B cell (primary cell): ENCODE measurements at regions not wholly inside any gene's neighbourhood (a gene's known extent, or its start where the extent isn't known, plus 50 kb on each side); places are given as distances from the start of the nearest gene placed in this dataset.

Experiments used
- ATAC-seq: fragments of 200-7000 bp; cut with Tn5 transposase; one replicate; pipeline ENCODE4 v1.10.0; 2021; ENCODE audit warnings: low read depth, mild to moderate bottlenecking, moderate number of reproducible peaks, moderate library complexity
- CTCF ChIA-PET: fragments of 350-600 bp; sonication (Branson Sonifier 250); formaldehyde crosslinking; loops from one replicate; lab custom pipeline; 2021; ENCODE audit warnings: antibody characterized with exemption, inconsistent platforms; lab: Charles Lee
- POLR2A ChIA-PET: fragments of 350-600 bp; sonication (Branson Sonifier 250); formaldehyde crosslinking; loops from one replicate; lab custom pipeline; 2021; ENCODE audit warnings: antibody characterized with exemption; lab: Charles Lee
- DNase-seq: peaks from one replicate; pipeline ENCODE4 v3.0.0; 2013
- H2AFZ ChIP-seq: 2 replicates; pipeline ENCODE4 v1.6.1; 2012; ENCODE audit warnings: mild to moderate bottlenecking, low read depth, low read length; ENCODE audit not compliant: insufficient read depth, poor library complexity, severe bottlenecking
- H3K27ac ChIP-seq, 2 donors: 1 replicate in 1 of 2; 2 replicates in 1 of 2; pipeline ENCODE4 v1.5.1; 2012 to 2013; ENCODE audit warnings: low read length in 2 of 2, mild to moderate bottlenecking in 2 of 2, moderate library complexity in 1 of 2
- H3K27me3 ChIP-seq, 4 experiments: fragments of 200-600 bp in 1 of 4; sonication (generic) in 1 of 4; replicated peaks in 1 of 4; 1 replicate in 2 of 4; 2 replicates in 2 of 4; pipeline versions ENCODE4 v1.6.1 to v1.7.0; 2013 to 2016; ENCODE audit warnings: low read length in 3 of 4, mild to moderate bottlenecking in 2 of 4, mixed read lengths in 1 of 4, moderate library complexity in 1 of 4; ENCODE audit not compliant: insufficient read depth in 4 of 4, control insufficient read depth in 3 of 4; ENCODE audit errors: control extremely low read depth in 1 of 4
- H3K36me3 ChIP-seq, 2 experiments: replicated peaks in 1 of 2; 1 replicate in 1 of 2; 2 replicates in 1 of 2; pipeline versions ENCODE4 v1.6.1 to v1.7.1; 2013; ENCODE audit warnings: low read length in 1 of 2; ENCODE audit not compliant: insufficient read depth in 2 of 2, control insufficient read depth in 1 of 2; ENCODE audit errors: control extremely low read depth in 1 of 2, extremely low read depth in 1 of 2
- H3K4me1 ChIP-seq, 2 donors: fragments of 200-600 bp in 1 of 2; sonication (generic) in 1 of 2; 1 replicate in 1 of 2; 2 replicates in 1 of 2; pipeline versions ENCODE4 v1.5.1 to v1.6.1; 2013 to 2017; ENCODE audit warnings: low read length in 2 of 2; ENCODE audit not compliant: control insufficient read depth in 2 of 2, insufficient read depth in 2 of 2
- H3K4me2 ChIP-seq: replicated peaks from 2 replicates; pipeline ENCODE3; 2012; ENCODE audit warnings: mild to moderate bottlenecking, low read depth, low read length; ENCODE audit not compliant: poor library complexity, severe bottlenecking
- H3K4me3 ChIP-seq, 5 experiments: fragments of 200-600 bp in 1 of 5; sonication (generic) in 1 of 5; 1 replicate in 3 of 5; 2 replicates in 2 of 5; pipeline versions ENCODE4 v1.5.1 to v1.7.0; 2011 to 2016; ENCODE audit warnings: low read length in 4 of 5, mild to moderate bottlenecking in 4 of 5, low read depth in 2 of 5, control low read depth in 1 of 5, moderate library complexity in 1 of 5; ENCODE audit not compliant: insufficient read depth in 1 of 5; ENCODE audit errors: control extremely low read depth in 1 of 5, extremely low read depth in 1 of 5
- H3K79me2 ChIP-seq: fragments of 200-600 bp; sonication (generic); one replicate; pipeline ENCODE4 v1.6.0; 2016; ENCODE audit warnings: low read length; ENCODE audit not compliant: control insufficient read depth, insufficient read depth
- H3K9ac ChIP-seq: fragments of 200-600 bp; sonication (generic); 2 replicates; pipeline ENCODE4 v1.6.1; 2017; ENCODE audit warnings: mild to moderate bottlenecking, low read length, moderate library complexity
- H3K9me3 ChIP-seq, 3 donors: one replicate each; pipeline versions ENCODE4 v1.6.1 to v1.7.1; 2013; ENCODE audit warnings: low read length in 2 of 3; ENCODE audit not compliant: control insufficient read depth in 2 of 3, insufficient read depth in 1 of 3; ENCODE audit errors: control extremely low read depth in 1 of 3
- H4K20me1 ChIP-seq: 2 replicates; pipeline ENCODE4 v1.6.0; 2012; ENCODE audit warnings: mild to moderate bottlenecking, low read length; ENCODE audit not compliant: insufficient read depth, control insufficient read depth, poor library complexity, severe bottlenecking
- H3K27ac Mint-ChIP-seq: one replicate; pipeline ENCODE4 v1.8.0; 2021; ENCODE audit warnings: mixed read lengths
- H3K27me3 Mint-ChIP-seq: one replicate; pipeline ENCODE4 v1.8.0; 2021; ENCODE audit warnings: mixed read lengths
- H3K4me1 Mint-ChIP-seq: one replicate; pipeline ENCODE4 v1.8.0; 2021; ENCODE audit warnings: mixed read lengths
- H3K4me3 Mint-ChIP-seq: one replicate; pipeline ENCODE4 v1.8.0; 2021; ENCODE audit warnings: mixed read lengths
- H3K9me3 Mint-ChIP-seq: one replicate; pipeline ENCODE4 v1.8.0; 2022; ENCODE audit warnings: mixed read lengths; ENCODE audit not compliant: insufficient read depth
- CTCF ChIP-seq: fragments of 200-600 bp; IDR thresholded peaks from one replicate; pipeline ENCODE4 v1.8.0; 2022; ENCODE audit warnings: antibody characterized with exemption, mild to moderate bottlenecking
- EZH2 ChIP-seq: IDR thresholded peaks from 2 replicates; pipeline ENCODE4 v1.6.1; 2012; ENCODE audit warnings: borderline replicate concordance, low read depth, mild to moderate bottlenecking, moderate library complexity, low read length; ENCODE audit not compliant: insufficient read depth, poor library complexity, severe bottlenecking
- WGBS: methylation state at CpG from one replicate; pipeline ENCODE4 v1.1.5; 2013; ENCODE audit warnings: missing lambda C conversion rate; ENCODE audit not compliant: insufficient coverage; 5-methylcytosine and 5-hydroxymethylcytosine counted together
- intact Hi-C: fragments of 100-400 bp; cut with micrococcal nuclease; formaldehyde crosslinking; loops from one replicate; pipeline ENCODE4 v1.10.0; 2022

- ATAC-seq (no peak), DNase-seq (no peak)
- Histone ChIP-seq H3K4me2 (no peak overlapping the region), H3K27ac (no peak overlapping the region), H3K9ac (no peak overlapping the region), H3K4me3 (no peak overlapping the region), H3K79me2 (no peaks in the 10 kb centered on the region), H4K20me1 (no peaks in the 10 kb centered on the region), H3K4me1 (no peaks in the 10 kb centered on the region), H3K9me3 (no peaks in the 10 kb centered on the region), H3K27me3 (no peaks in the 10 kb centered on the region), H3K36me3 (no peaks in the 10 kb centered on the region), H2AFZ (no peak overlapping the region)
- Mint-ChIP-seq H3K4me1 (no peaks in the 10 kb centered on the region), H3K4me3 (no peak overlapping the region), H3K27ac (no peak overlapping the region), H3K9me3 (no peaks in the 10 kb centered on the region), H3K27me3 (peaks cover 9% of the 10 kb centered on the region)
- no peak for TF ChIP-seq CTCF
- no peak for TF ChIP-seq EZH2
- WGBS: 80% methylated on average over 1 of the region's 4 CpGs
- intact Hi-C loops: no loop called here
- ChIA-PET CTCF (no interaction called here), POLR2A (no interaction called here)
Measured at GRCh38 chr4:83929550-83929949, 393.6 kb downstream of the GPAT3 start.

GRCh38 chr4:83926950-83927349 is 391.0 kb downstream of the GPAT3 start:
- WGBS: no CpG with 5 or more reads among the region's 1 CpG
- Histone ChIP-seq H3K36me3 (no peaks in the 10 kb centered on the region), H3K9me3 (no peaks in the 10 kb centered on the region), H3K27ac (no peak overlapping the region), H2AFZ (no peak overlapping the region), H3K27me3 (no peaks in the 10 kb centered on the region), H4K20me1 (no peaks in the 10 kb centered on the region), H3K9ac (no peak overlapping the region), H3K4me1 (no peaks in the 10 kb centered on the region), H3K79me2 (no peaks in the 10 kb centered on the region), H3K4me2 (no peak overlapping the region), H3K4me3 (no peak overlapping the region)
- ChIA-PET POLR2A (no interaction called here), CTCF (no interaction called here)
- no peak for ATAC-seq
- no peaks in the 10 kb centered on the region for H3K9me3 Mint-ChIP-seq
- H3K27ac Mint-ChIP-seq: no peak overlapping the region
- H3K4me1 Mint-ChIP-seq: no peaks in the 10 kb centered on the region
- no peak overlapping the region for H3K4me3 Mint-ChIP-seq
- peaks cover 9% of the 10 kb centered on the region for H3K27me3 Mint-ChIP-seq
- TF ChIP-seq CTCF (no peak), EZH2 (no peak)
- intact Hi-C loops: no loop called here
- DNase-seq: no peak
